H9 (cell line): ENCODE measurements at regions not wholly inside any gene's neighbourhood (a gene's known extent, or its start where the extent isn't known, plus 50 kb on each side); places are given as distances from the start of the nearest gene placed in this dataset.

Experiments used
- DNase-seq: peaks from one replicate; pipeline ENCODE4 v3.0.0-alpha.2; 2017
- H2AFZ ChIP-seq: one replicate; pipeline ENCODE4 v1.6.1; 2013; ENCODE audit warnings: mild to moderate bottlenecking, low read length, control low read depth, moderate library complexity
- H2AK5ac ChIP-seq: 2 replicates; pipeline ENCODE4 v1.6.1; 2013; ENCODE audit warnings: low read length, control low read depth, mixed read lengths; ENCODE audit not compliant: insufficient read length
- H2BK120ac ChIP-seq: one replicate; pipeline ENCODE4 v1.6.1; 2013; ENCODE audit warnings: low read depth, mild to moderate bottlenecking, low read length, control low read depth, inconsistent platforms; ENCODE audit not compliant: poor library complexity, severe bottlenecking
- H2BK12ac ChIP-seq: 2 replicates; pipeline ENCODE4 v1.6.1; 2013; ENCODE audit warnings: low read length, control low read depth, mixed read lengths, low read depth; ENCODE audit not compliant: insufficient read length
- H2BK15ac ChIP-seq: 2 replicates; pipeline ENCODE4 v1.6.1; 2013; ENCODE audit warnings: low read depth, low read length, control low read depth
- H2BK20ac ChIP-seq: one replicate; pipeline ENCODE4 v1.6.1; 2013; ENCODE audit warnings: low read depth, mild to moderate bottlenecking, low read length, control low read depth, inconsistent platforms; ENCODE audit not compliant: poor library complexity, severe bottlenecking
- H2BK5ac ChIP-seq: 2 replicates; pipeline ENCODE4 v1.6.1; 2013; ENCODE audit warnings: low read length, control low read depth, mixed read lengths; ENCODE audit not compliant: insufficient read length
- H3K14ac ChIP-seq: 2 replicates; pipeline ENCODE4 v1.6.1; 2013; ENCODE audit warnings: low read length, control low read depth; ENCODE audit not compliant: insufficient read depth
- H3K18ac ChIP-seq: 2 replicates; pipeline ENCODE4 v1.6.1; 2013; ENCODE audit warnings: low read depth, mild to moderate bottlenecking, mixed read lengths, low read length, control low read depth; ENCODE audit not compliant: insufficient read length
- H3K23ac ChIP-seq: 2 replicates; pipeline ENCODE4 v1.6.1; 2013; ENCODE audit warnings: low read length, control low read depth, mixed read lengths, low read depth; ENCODE audit not compliant: insufficient read length
- H3K23me2 ChIP-seq: 2 replicates; pipeline ENCODE4 v1.6.1; 2013; ENCODE audit warnings: low read depth, mild to moderate bottlenecking, mixed read lengths, low read length, control low read depth; ENCODE audit not compliant: insufficient read length, poor library complexity, severe bottlenecking
- H3K27ac ChIP-seq: 2 replicates; pipeline ENCODE4 v1.5.1; 2013; ENCODE audit warnings: low read length, control low read depth, mixed read lengths, low read depth; ENCODE audit not compliant: insufficient read length
- H3K27me3 ChIP-seq: 2 replicates; pipeline ENCODE4 v1.6.1; 2013; ENCODE audit warnings: low read length, control low read depth, inconsistent platforms; ENCODE audit not compliant: insufficient read depth
- H3K4ac ChIP-seq: 2 replicates; pipeline ENCODE4 v1.6.1; 2013; ENCODE audit warnings: low read depth, mild to moderate bottlenecking, control low read depth, inconsistent platforms, low read length, moderate library complexity
- H3K4me1 ChIP-seq: 2 replicates; pipeline ENCODE4 v1.6.1; 2013; ENCODE audit warnings: low read length, control low read depth, inconsistent platforms; ENCODE audit not compliant: insufficient read depth
- H3K4me2 ChIP-seq: 2 replicates; pipeline ENCODE4 v1.6.1; 2013; ENCODE audit warnings: low read length, control low read depth, mixed read lengths; ENCODE audit not compliant: insufficient read length, insufficient read depth
- H3K56ac ChIP-seq: 2 replicates; pipeline ENCODE4 v1.6.1; 2013; ENCODE audit warnings: low read depth, mild to moderate bottlenecking, mixed read lengths, low read length, control low read depth; ENCODE audit not compliant: insufficient read length
- H3K79me1 ChIP-seq: 2 replicates; pipeline ENCODE4 v1.6.1; 2013; ENCODE audit warnings: low read depth, mild to moderate bottlenecking, moderate library complexity, low read length, control low read depth, inconsistent platforms; ENCODE audit not compliant: insufficient read depth, poor library complexity, severe bottlenecking
- H3K79me2 ChIP-seq: 2 replicates; pipeline ENCODE4 v1.6.1; 2013; ENCODE audit warnings: low read length, control low read depth, inconsistent platforms; ENCODE audit not compliant: insufficient read depth
- H3K9ac ChIP-seq: 2 replicates; pipeline ENCODE4 v1.6.1; 2013; ENCODE audit warnings: low read length, control low read depth, mixed read lengths; ENCODE audit not compliant: insufficient read length; ENCODE audit errors: extremely low read depth
- H3K9me3 ChIP-seq: one replicate; pipeline ENCODE4 v1.6.1; 2013; ENCODE audit warnings: low read depth, low read length, inconsistent platforms; ENCODE audit not compliant: control insufficient read depth
- H3T11ph ChIP-seq: one replicate; pipeline ENCODE4 v1.6.1; 2013; ENCODE audit warnings: mild to moderate bottlenecking, low read length, control low read depth, inconsistent platforms
- H4K20me1 ChIP-seq: one replicate; pipeline ENCODE4 v1.6.1; 2013; ENCODE audit not compliant: control insufficient read depth, insufficient read length, insufficient read depth
- H4K5ac ChIP-seq: 2 replicates; pipeline ENCODE4 v1.6.1; 2013; ENCODE audit warnings: low read depth, mild to moderate bottlenecking, mixed read lengths, low read length, control low read depth; ENCODE audit not compliant: insufficient read length
- H4K8ac ChIP-seq: replicated peaks from 2 replicates; pipeline ENCODE4 v1.6.1; 2013; ENCODE audit warnings: low read length, control low read depth, mixed read lengths, low read depth; ENCODE audit not compliant: insufficient read length
- H4K91ac ChIP-seq: 2 replicates; pipeline ENCODE4 v1.6.1; 2013; ENCODE audit warnings: low read depth, mild to moderate bottlenecking, moderate library complexity, mixed read lengths, low read length, control low read depth; ENCODE audit not compliant: insufficient read length
- H3K27ac Mint-ChIP-seq, 3 experiments: 2 replicates in 2 of 3; 3 replicates in 1 of 3; pipeline ENCODE4 v1.8.0; 2020 to 2021; ENCODE audit warnings: mixed read lengths in 3 of 3, mild to moderate bottlenecking in 1 of 3, moderate library complexity in 1 of 3
- H3K27me3 Mint-ChIP-seq: 2 replicates; pipeline ENCODE4 v1.8.0; 2021; ENCODE audit warnings: low read depth, mild to moderate bottlenecking, moderate library complexity, mixed read lengths
- H3K36me3 Mint-ChIP-seq, 3 experiments: 2 replicates in 2 of 3; 3 replicates in 1 of 3; pipeline ENCODE4 v1.8.0; 2020 to 2021; ENCODE audit warnings: low read depth in 3 of 3, mixed read lengths in 3 of 3; ENCODE audit not compliant: insufficient read depth in 1 of 3
- H3K4me1 Mint-ChIP-seq, 2 experiments: 2 replicates each; pipeline ENCODE4 v1.8.0; 2020; ENCODE audit warnings: mixed read lengths in 2 of 2
- H3K4me3 Mint-ChIP-seq, 2 experiments: 2 replicates in 1 of 2; 3 replicates in 1 of 2; pipeline ENCODE4 v1.8.0; 2020 to 2021; ENCODE audit warnings: mild to moderate bottlenecking in 2 of 2, mixed read lengths in 2 of 2, moderate library complexity in 1 of 2
- H3K9me3 Mint-ChIP-seq, 2 experiments: 2 replicates in 1 of 2; 3 replicates in 1 of 2; pipeline ENCODE4 v1.8.0; 2020; ENCODE audit warnings: mild to moderate bottlenecking in 2 of 2, mixed read lengths in 2 of 2, moderate library complexity in 1 of 2
- WGBS: extraction: QIAGEN DNeasy Blood & Tissue Kit; methylation state at CpG from one replicate; pipeline ENCODE4 v1.1.7; 2013; ENCODE audit warnings: missing lambda C conversion rate, low lambda C conversion rate, mixed read lengths; ENCODE audit not compliant: insufficient read length; ENCODE audit errors: extremely low coverage; 5-methylcytosine and 5-hydroxymethylcytosine counted together
- TF ChIP-seq, protein P1 (sequence below): fragments of 200-600 bp; sonication (generic); conservative IDR thresholded peaks from 3 replicates; pipeline ENCODE4 v1.8.0; 2021; ENCODE audit warnings: antibody characterized with exemption, mild to moderate bottlenecking

DNA sequence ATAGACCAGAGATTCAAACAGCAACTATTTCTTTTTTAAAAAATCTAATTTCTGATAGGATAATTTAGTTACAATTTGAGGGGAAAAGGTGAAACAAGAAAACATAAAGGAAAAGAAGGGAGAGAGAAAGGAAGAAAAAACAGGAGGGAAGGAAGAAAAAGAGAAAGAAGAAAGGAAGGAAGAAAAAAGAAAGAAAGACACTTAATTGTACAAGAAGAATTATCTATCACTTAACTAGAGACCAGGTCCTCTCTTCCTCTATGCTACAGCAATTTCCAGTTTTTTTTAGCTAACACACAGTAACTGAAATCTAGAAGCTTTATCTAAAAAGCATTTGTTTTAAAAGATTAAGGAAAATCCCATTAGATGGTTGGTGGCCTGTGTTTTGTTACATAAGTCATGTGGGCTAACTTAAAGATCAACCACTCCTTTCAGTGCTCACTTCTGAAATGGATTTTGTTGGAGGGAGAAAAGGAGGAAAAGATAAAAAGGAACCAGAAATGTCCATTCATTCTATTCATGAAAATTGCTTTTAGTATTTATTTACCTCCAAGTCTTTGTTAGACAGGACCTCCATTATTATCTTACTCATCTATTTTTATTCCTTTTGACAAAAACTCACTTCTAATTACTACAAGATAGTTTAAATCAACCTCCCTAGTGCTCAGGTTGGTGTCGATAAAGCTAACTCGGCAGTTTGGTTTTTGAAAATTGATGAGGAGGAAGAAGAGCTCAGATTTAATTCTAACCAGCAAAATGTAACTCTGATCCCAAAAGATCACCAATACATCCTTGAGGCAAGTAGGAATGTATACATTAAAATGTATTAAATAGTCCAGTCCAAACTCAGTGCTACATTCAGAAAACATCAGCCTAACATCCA, 251.5 kb upstream of the FN1 start:
- Histone ChIP-seq H4K8ac (no peak overlapping the region), H3K27ac (no peak overlapping the region), H3K56ac (no peak overlapping the region), H4K5ac (no peak overlapping the region), H2BK20ac (no peak overlapping the region), H3K4ac (no peak overlapping the region), H3K27me3 (no peaks in the 10 kb centered on the region), H3K23ac (no peak overlapping the region), H4K20me1 (no peaks in the 10 kb centered on the region), H2BK5ac (no peak overlapping the region), H2AK5ac (no peak overlapping the region), H3K4me1 (no peaks in the 10 kb centered on the region), H3K18ac (no peak overlapping the region), H2BK120ac (no peak overlapping the region), H2BK15ac (no peak overlapping the region), H3K79me2 (no peaks in the 10 kb centered on the region), H3K4me2 (no peak overlapping the region), H4K91ac (no peak overlapping the region), H3K14ac (no peak overlapping the region), H3T11ph (no peak overlapping the region), H3K9ac (no peak overlapping the region), H3K79me1 (no peaks in the 10 kb centered on the region), H2AFZ (no peak overlapping the region), H3K23me2 (no peaks in the 10 kb centered on the region), H2BK12ac (no peak overlapping the region), H3K9me3 (no peaks in the 10 kb centered on the region)
- peaks cover 0 to 3% of the 10 kb centered on the region in 2 experiments; a peak in 2 of 5 replicates for H3K9me3 Mint-ChIP-seq
- H3K36me3 Mint-ChIP-seq, result peaks cover 0 to 3% (median 0%) of the 10 kb centered on the region in 3 experiments; a peak in 3 of 7 replicates
- no CpG with 5 or more reads among the region's 2 CpGs for WGBS
- TF ChIP-seq, protein P1, sequence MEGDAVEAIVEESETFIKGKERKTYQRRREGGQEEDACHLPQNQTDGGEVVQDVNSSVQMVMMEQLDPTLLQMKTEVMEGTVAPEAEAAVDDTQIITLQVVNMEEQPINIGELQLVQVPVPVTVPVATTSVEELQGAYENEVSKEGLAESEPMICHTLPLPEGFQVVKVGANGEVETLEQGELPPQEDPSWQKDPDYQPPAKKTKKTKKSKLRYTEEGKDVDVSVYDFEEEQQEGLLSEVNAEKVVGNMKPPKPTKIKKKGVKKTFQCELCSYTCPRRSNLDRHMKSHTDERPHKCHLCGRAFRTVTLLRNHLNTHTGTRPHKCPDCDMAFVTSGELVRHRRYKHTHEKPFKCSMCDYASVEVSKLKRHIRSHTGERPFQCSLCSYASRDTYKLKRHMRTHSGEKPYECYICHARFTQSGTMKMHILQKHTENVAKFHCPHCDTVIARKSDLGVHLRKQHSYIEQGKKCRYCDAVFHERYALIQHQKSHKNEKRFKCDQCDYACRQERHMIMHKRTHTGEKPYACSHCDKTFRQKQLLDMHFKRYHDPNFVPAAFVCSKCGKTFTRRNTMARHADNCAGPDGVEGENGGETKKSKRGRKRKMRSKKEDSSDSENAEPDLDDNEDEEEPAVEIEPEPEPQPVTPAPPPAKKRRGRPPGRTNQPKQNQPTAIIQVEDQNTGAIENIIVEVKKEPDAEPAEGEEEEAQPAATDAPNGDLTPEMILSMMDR, result no peak
- no peaks in the 10 kb centered on the region for H3K4me1 Mint-ChIP-seq
- DNase-seq, result no peak
- H3K27me3 Mint-ChIP-seq, result no peaks in the 10 kb centered on the region
- no peak overlapping the region for H3K27ac Mint-ChIP-seq
- H3K4me3 Mint-ChIP-seq, result no peak overlapping the region
